ENCODE measurements at regions not wholly inside any gene's neighbourhood (a gene's known extent, or its start where the extent isn't known, plus 50 kb on each side); places are given as distances from the start of the nearest gene placed in this dataset.

GRCh38 chr18:46340716-46341115, 236.5 kb downstream of the HAUS1 start:
- TF ChIP-seq POLR2A (IDR thresholded peaks at IDR 0.05) (no peak), POLR2AphosphoS5 (IDR thresholded peaks at IDR 0.05) (no peak)

Data from spleen (tissue), 3 donors.